Activated T-helper 1 cell treated with anti-CD3 and anti-CD28 coated beads, Interleukin-2, amount 50 U/mL, for 16 hours (primary cell): ENCODE measurements at regions not wholly inside any gene's neighbourhood (a gene's known extent, or its start where the extent isn't known, plus 50 kb on each side); places are given as distances from the start of the nearest gene placed in this dataset.
"Not testable (repeated sequence)": the region's sequence is repeated elsewhere in the genome, so short reads cannot be mapped to it uniquely, and the experiment has no call there.

Source experiments
- DNase-seq, 2 donors: peaks; one replicate each; pipeline ENCODE4 v3.0.0-alpha.2; 2020; ENCODE audit warnings: low read depth in 1 of 2, low spot score in 1 of 2

GRCh38 chr5:62206150-62206829 lies 99.7 kb upstream of the KIF2A start:
- DNase-seq: no peak

GRCh38 chr5:62208218-62208852 lies 97.7 kb upstream of the KIF2A start:
- no peak for DNase-seq

GRCh38 chr5:62211405-62211804 lies 94.6 kb upstream of the KIF2A start:
- no peak for DNase-seq

- no peak for DNase-seq
These were observed 93.4 kb upstream of the KIF2A start for GRCh38 chr5:62212648-62213047.

- no peak for DNase-seq
These were observed 91.3 kb upstream of the KIF2A start for GRCh38 chr5:62214701-62215100.

- DNase-seq: not testable (repeated sequence)
These were observed 89.4 kb upstream of the KIF2A start for GRCh38 chr5:62216603-62217002.

- DNase-seq: not testable (repeated sequence)
These were observed 88.9 kb upstream of the KIF2A start for GRCh38 chr5:62217095-62217494.

GRCh38 chr5:62218860-62219259 lies 87.1 kb upstream of the KIF2A start:
- not testable (repeated sequence) for DNase-seq

GRCh38 chr5:62221881-62222280 lies 84.1 kb upstream of the KIF2A start:
- not testable (repeated sequence) for DNase-seq

- DNase-seq: not testable (repeated sequence)
These were observed 83.7 kb upstream of the KIF2A start for GRCh38 chr5:62222305-62222704.

GRCh38 chr5:62223312-62223670 lies 82.7 kb upstream of the KIF2A start:
- DNase-seq: peak; percentile 54 to 56

- DNase-seq: not testable (repeated sequence)
These were observed 80.9 kb upstream of the KIF2A start for GRCh38 chr5:62224987-62225601.

GRCh38 chr5:62230876-62231388 lies 75.1 kb upstream of the KIF2A start:
- not testable (repeated sequence) for DNase-seq

GRCh38 chr5:62231576-62231975 lies 74.4 kb upstream of the KIF2A start:
- DNase-seq: no peak

GRCh38 chr5:62232218-62232617 lies 73.8 kb upstream of the KIF2A start:
- DNase-seq: not testable (repeated sequence)

GRCh38 chr5:62233083-62234046 lies 72.6 kb upstream of the KIF2A start:
- DNase-seq: not testable (repeated sequence)

- not testable (repeated sequence) for DNase-seq
These were observed 69.4 kb upstream of the KIF2A start for GRCh38 chr5:62236593-62236992.

GRCh38 chr5:62237944-62238343 lies 68.1 kb upstream of the KIF2A start:
- not testable (repeated sequence) for DNase-seq

- not testable (repeated sequence) for DNase-seq
These were observed 67.4 kb upstream of the KIF2A start for GRCh38 chr5:62238584-62238983.

- DNase-seq: not testable (repeated sequence)
These were observed 65.5 kb upstream of the KIF2A start for GRCh38 chr5:62240494-62240893.

GRCh38 chr5:62242000-62242399 lies 64.0 kb upstream of the KIF2A start:
- DNase-seq: not testable (repeated sequence)
